ENCODE measurements at regions not wholly inside any gene's neighbourhood (a gene's known extent, or its start where the extent isn't known, plus 50 kb on each side); places are given as distances from the start of the nearest gene placed in this dataset.

DNA sequence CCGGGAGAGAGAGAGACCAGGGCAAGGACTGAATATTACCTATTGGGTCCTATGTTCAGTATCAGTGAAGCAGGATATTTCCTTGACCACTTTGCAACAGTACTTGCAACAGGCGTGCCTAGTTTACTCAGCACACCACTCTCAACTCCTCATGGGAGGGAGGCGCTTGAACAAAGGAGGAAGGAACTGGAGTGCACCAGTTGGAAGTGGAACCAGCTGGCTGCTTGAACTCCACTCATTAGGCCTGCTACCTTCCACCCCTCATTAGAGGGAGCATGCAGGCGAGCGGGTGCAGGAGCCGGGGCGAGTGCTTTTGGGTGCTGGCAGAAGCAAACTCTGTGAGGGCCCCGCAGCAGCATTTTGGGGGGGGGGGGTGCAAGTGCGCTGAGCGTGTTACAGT lies 1369.6 kb upstream of the RAG2 start:
- H3K36me3 ChIP-seq: no peaks in the 10 kb centered on the region
- no peaks in the 10 kb centered on the region for H3K4me1 ChIP-seq
- intact Hi-C loops (cut with DNase I): no loop called here
- TF ChIP-seq CTCF (IDR thresholded peaks at IDR 0.05): no peak
- DNase-seq: no peak
- H3K9me3 ChIP-seq: peaks cover 0 to 4% of the 10 kb centered on the region in 2 donors
- H3K4me3 ChIP-seq: no peak overlapping the region
- H3K27ac ChIP-seq: no peak overlapping the region
- no peaks in the 10 kb centered on the region for H3K27me3 ChIP-seq
- ATAC-seq: peak; percentile 90

- peak; percentile 63 for ATAC-seq
- no peak for DNase-seq
- no peaks in the 10 kb centered on the region for H3K27me3 ChIP-seq
- H3K27ac ChIP-seq: no peak overlapping the region
- intact Hi-C loops (cut with DNase I): no loop called here
- no peaks in the 10 kb centered on the region for H3K36me3 ChIP-seq
- H3K4me1 ChIP-seq: no peaks in the 10 kb centered on the region
- no peak for TF ChIP-seq CTCF (IDR thresholded peaks at IDR 0.05)
- peaks cover 0 to 6% of the 10 kb centered on the region in 2 donors for H3K9me3 ChIP-seq
- no peak overlapping the region for H3K4me3 ChIP-seq
Observed at GRCh38 chr11:37963440-37963839, 1365.4 kb upstream of the RAG2 start.

GRCh38 chr11:37957717-37958116 lies 1359.7 kb upstream of the RAG2 start:
- H3K4me1 ChIP-seq: no peaks in the 10 kb centered on the region
- peaks cover 0 to 8% of the 10 kb centered on the region in 2 donors for H3K9me3 ChIP-seq
- intact Hi-C loops (cut with DNase I): no loop called here
- H3K27ac ChIP-seq: no peak overlapping the region
- DNase-seq (no peak), ATAC-seq (no peak)
- H3K36me3 ChIP-seq: no peaks in the 10 kb centered on the region
- no peak for TF ChIP-seq CTCF (IDR thresholded peaks at IDR 0.05)
- no peaks in the 10 kb centered on the region for H3K27me3 ChIP-seq
- H3K4me3 ChIP-seq: no peak overlapping the region

DNA sequence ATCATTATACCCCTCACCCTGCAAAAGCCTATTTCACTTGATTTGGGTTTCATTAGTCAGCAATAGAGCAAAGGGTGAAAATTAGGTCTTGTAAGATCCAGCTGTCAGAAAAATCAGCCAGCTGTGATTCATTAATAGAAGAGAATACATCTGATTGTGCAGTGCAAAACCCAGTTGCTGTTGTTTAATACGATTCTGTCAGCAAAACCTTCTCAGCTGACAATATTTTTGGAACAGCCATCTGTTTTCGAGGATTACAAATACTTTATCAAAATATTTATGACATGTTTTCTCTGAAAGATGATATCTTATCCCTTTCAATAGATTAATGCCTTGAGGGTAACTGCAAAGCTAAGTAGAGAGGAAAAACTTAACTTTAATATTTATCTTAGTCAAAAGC lies 1354.0 kb upstream of the RAG2 start:
- H3K36me3 ChIP-seq: no peaks in the 10 kb centered on the region
- intact Hi-C loops (cut with DNase I): no loop called here

GRCh38 chr11:37948258-37948657 lies 1350.2 kb upstream of the RAG2 start:
- Histone ChIP-seq H3K27me3 (no peaks in the 10 kb centered on the region), H3K36me3 (no peaks in the 10 kb centered on the region), H3K4me3 (no peak overlapping the region), H3K4me1 (no peaks in the 10 kb centered on the region), H3K9me3 (peaks cover 0 to 13% of the 10 kb centered on the region in 2 donors), H3K27ac (no peak overlapping the region)
- TF ChIP-seq CTCF (IDR thresholded peaks at IDR 0.05): no peak
- ATAC-seq: peak; percentile 91
- intact Hi-C loops (cut with DNase I): no loop called here
- no peak for DNase-seq

More for the DNA sequence above, 1354.0 kb upstream of the RAG2 start:
- DNase-seq (no peak), ATAC-seq (no peak)
- H3K4me3 ChIP-seq: no peak overlapping the region
- no peaks in the 10 kb centered on the region for H3K4me1 ChIP-seq
- H3K27me3 ChIP-seq: no peaks in the 10 kb centered on the region
- no peak overlapping the region for H3K27ac ChIP-seq
- no peak for TF ChIP-seq CTCF (IDR thresholded peaks at IDR 0.05)
- H3K9me3 ChIP-seq: no peaks in the 10 kb centered on the region
